HepG2 (cell line): ENCODE measurements at regions not wholly inside any gene's neighbourhood (a gene's known extent, or its start where the extent isn't known, plus 50 kb on each side); places are given as distances from the start of the nearest gene placed in this dataset.

ENCODE experiments used
- ATAC-seq: fragments of 200-7000 bp; cut with Tn5 transposase; 3 replicates; pipeline ENCODE4 v1.9.1; 2020; ENCODE audit warnings: mild to moderate bottlenecking, moderate library complexity
- BruUV-seq: library from RNA; stranded (reverse); fragments of 400-500 nt; replicated peaks from 2 replicates; lab custom pipeline; 2021; lab: Mats Ljungman, UMichigan
- CTCF ChIA-PET: fragments of 300-600 bp; formaldehyde crosslinking; extraction: SDS; loops from one replicate; lab custom pipeline; 2021; ENCODE audit warnings: low total read pairs, inconsistent platforms, low intra/inter-chr PET ratio; lab: Yijun Ruan, JAX
- POLR2A ChIA-PET: fragments of 350-600 bp; sonication (Branson Sonifier 250); formaldehyde crosslinking; loops from one replicate; lab custom pipeline; 2020; ENCODE audit warnings: antibody characterized with exemption, inconsistent platforms; lab: Yijun Ruan, JAX
- DNase-seq: peaks from one replicate; pipeline ENCODE4 v3.0.0-alpha.2; 2015; ENCODE audit warnings: low spot score
- FAIRE-seq: peaks from 3 replicates; lab custom pipeline; 2011; peaks lifted over from hg19 to GRCh38; lab: Jason Lieb, UNC
- H2AFZ ChIP-seq: one replicate; pipeline ENCODE4 v1.6.1; 2011; ENCODE audit warnings: low read length, inconsistent platforms
- H3K27ac ChIP-seq: fragments of 300-600 bp; 3 replicates; pipeline ENCODE4 v1.8.0; 2011; ENCODE audit warnings: mixed run types, mild to moderate bottlenecking, mixed read lengths, low read length, inconsistent platforms; ENCODE audit not compliant: insufficient read depth; ENCODE audit errors: extremely low read length
- H3K27me3 ChIP-seq, 2 experiments: fragments of 200-600 bp in 1 of 2; 2 replicates in 1 of 2; 3 replicates in 1 of 2; pipeline versions ENCODE4 v1.6.0 to v1.8.0; 2011; ENCODE audit warnings: low read length in 2 of 2, mild to moderate bottlenecking in 2 of 2, moderate library complexity in 2 of 2, inconsistent platforms in 1 of 2; ENCODE audit not compliant: insufficient read depth in 2 of 2, control insufficient read depth in 1 of 2
- H3K36me3 ChIP-seq, 2 experiments: fragments of 200-600 bp in 1 of 2; replicated peaks in 1 of 2; 2 replicates in 1 of 2; 3 replicates in 1 of 2; pipeline versions ENCODE4 v1.5.1 to v1.8.0; 2011; ENCODE audit warnings: low read length in 2 of 2, inconsistent platforms in 1 of 2; ENCODE audit not compliant: insufficient read depth in 2 of 2, control insufficient read depth in 1 of 2
- H3K4me1 ChIP-seq: 2 replicates; pipeline ENCODE4 v1.5.1; 2012; ENCODE audit warnings: low read length, inconsistent platforms; ENCODE audit not compliant: insufficient read depth
- H3K4me2 ChIP-seq: 2 replicates; pipeline ENCODE4 v1.6.0; 2011; ENCODE audit warnings: low read depth, low read length, inconsistent platforms
- H3K4me3 ChIP-seq, 3 experiments: fragments of 200-600 bp in 1 of 3; sonication (generic), shearing (Covaris generic) in 1 of 3; replicated peaks in 1 of 3; 2 replicates each; pipeline ENCODE4 v1.5.1; 2011 to 2016; ENCODE audit warnings: low read length in 3 of 3, inconsistent platforms in 2 of 3, low read depth in 2 of 3, mild to moderate bottlenecking in 2 of 3, control low read depth in 1 of 3, mixed read lengths in 1 of 3; ENCODE audit not compliant: insufficient read depth in 1 of 3
- H3K79me2 ChIP-seq: one replicate; pipeline ENCODE4 v1.6.1; 2011; ENCODE audit warnings: low read length, inconsistent platforms; ENCODE audit not compliant: insufficient read depth
- H3K9ac ChIP-seq: 2 replicates; pipeline ENCODE4 v1.6.0; 2011; ENCODE audit warnings: mild to moderate bottlenecking, low read depth, low read length, inconsistent platforms; ENCODE audit not compliant: insufficient read depth
- H3K9me3 ChIP-seq: 2 replicates; pipeline ENCODE4 v1.5.1; 2012; ENCODE audit warnings: mild to moderate bottlenecking, low read length
- H4K20me1 ChIP-seq: 2 replicates; pipeline ENCODE4 v1.6.0; 2011; ENCODE audit warnings: inconsistent platforms, mild to moderate bottlenecking, low read length, moderate library complexity; ENCODE audit not compliant: insufficient read depth
- DNMT1 ChIP-seq: sonication (generic); formaldehyde crosslinking; IDR thresholded peaks from 2 replicates; pipeline ENCODE4 v1.5.1; 2020; ENCODE audit warnings: mild to moderate bottlenecking, missing genetic modification reagents
- MBD4 ChIP-seq: IDR thresholded peaks from 2 replicates; pipeline ENCODE4 v1.6.1; 2012; ENCODE audit warnings: low read length, inconsistent platforms, borderline replicate concordance
- MEIS2 ChIP-seq: sonication (generic); formaldehyde crosslinking; IDR thresholded peaks from 2 replicates; pipeline ENCODE4 v1.9.0; 2021; ENCODE audit warnings: mild to moderate bottlenecking, missing genetic modification reagents
- RARA ChIP-seq: IDR thresholded peaks from 2 replicates; pipeline ENCODE4 v1.6.1; 2016; ENCODE audit warnings: missing genetic modification reagents, missing compliant biosample characterization
- ZFP62 ChIP-seq: sonication (generic); formaldehyde crosslinking; IDR thresholded peaks from 2 replicates; pipeline ENCODE4 v1.4.0; 2020; ENCODE audit warnings: missing genetic modification reagents
- ZNF253 ChIP-seq: sonication (generic); formaldehyde crosslinking; IDR thresholded peaks from 2 replicates; pipeline ENCODE4 v1.8.0; 2022; ENCODE audit warnings: mild to moderate bottlenecking, missing genetic modification reagents, borderline replicate concordance
- ZNF550 ChIP-seq: sonication (generic); formaldehyde crosslinking; IDR thresholded peaks from 2 replicates; pipeline ENCODE4 v1.4.0; 2020; ENCODE audit warnings: mild to moderate bottlenecking, missing genetic modification reagents, borderline replicate concordance
- WGBS: methylation state at CpG from one replicate; pipeline ENCODE4 v1.1.6; 2017; ENCODE audit warnings: low lambda C conversion rate; 5-methylcytosine and 5-hydroxymethylcytosine counted together
- in situ Hi-C: cut with HindIII; loops from 2 replicates; pipeline ENCODE4 v1.10.0; 2017; ENCODE audit warnings: low pct_unique_long_range_greater_than_20kb; ENCODE audit not compliant: extremely low pct_ligation_motif_present
- intact Hi-C: fragments of 100-400 bp; cut with micrococcal nuclease; formaldehyde crosslinking; loops from one replicate; pipeline ENCODE4 v1.10.0; 2022; ENCODE audit not compliant: unreplicated experiment
- TF ChIP-seq, protein P1 (sequence below): sonication (generic); formaldehyde crosslinking; IDR thresholded peaks from 2 replicates; pipeline ENCODE4 v1.5.0; 2020; ENCODE audit warnings: missing genetic modification reagents, mild to moderate bottlenecking, borderline replicate concordance
- TF ChIP-seq, protein P2 (sequence below): IDR thresholded peaks from 2 replicates; pipeline ENCODE4 v1.6.1; 2016; ENCODE audit warnings: mild to moderate bottlenecking
- TF ChIP-seq, protein P3 (sequence below): sonication (generic); formaldehyde crosslinking; IDR thresholded peaks from 2 replicates; pipeline ENCODE4 v1.4.0; 2020; ENCODE audit warnings: mild to moderate bottlenecking, missing genetic modification reagents
- TF ChIP-seq, protein P4 (sequence below): sonication (generic); formaldehyde crosslinking; IDR thresholded peaks from 2 replicates; pipeline ENCODE4 v1.4.0; 2020; ENCODE audit warnings: missing genetic modification reagents, borderline replicate concordance
- TF ChIP-seq, protein P5 (sequence below): sonication (generic); formaldehyde crosslinking; conservative IDR thresholded peaks from 2 replicates; pipeline ENCODE4 v1.8.0; 2022; ENCODE audit warnings: missing genetic modification reagents

DNA sequence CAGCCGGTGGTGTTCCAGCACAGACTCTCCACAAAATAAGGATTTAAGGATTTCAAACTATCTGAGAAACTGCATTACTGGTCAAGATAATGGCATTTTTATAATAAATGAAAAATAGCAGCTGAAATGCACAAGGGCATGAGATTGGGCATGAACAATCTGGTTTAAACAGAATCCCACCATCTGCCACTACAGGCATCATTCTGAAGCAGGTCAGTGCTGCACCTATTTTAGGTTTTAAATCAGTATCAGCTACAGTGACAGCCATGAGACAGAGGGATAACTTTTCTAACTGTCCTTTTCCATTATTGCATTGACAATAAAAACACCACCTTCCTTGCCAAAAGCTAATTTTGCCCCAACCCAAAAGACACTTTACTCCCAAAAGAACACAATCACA lies 186.8 kb downstream of the ETV1 start (continued):
- TF ChIP-seq, protein P1, sequence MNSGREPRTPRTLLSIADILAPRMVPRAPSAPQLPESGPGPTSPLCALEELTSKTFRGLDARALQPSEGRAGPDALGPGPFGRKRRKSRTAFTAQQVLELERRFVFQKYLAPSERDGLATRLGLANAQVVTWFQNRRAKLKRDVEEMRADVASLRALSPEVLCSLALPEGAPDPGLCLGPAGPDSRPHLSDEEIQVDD (CRISPR knock-in tag): no peak
- no peak for TF ChIP-seq ZNF550 (CRISPR knock-in tag)

DNA sequence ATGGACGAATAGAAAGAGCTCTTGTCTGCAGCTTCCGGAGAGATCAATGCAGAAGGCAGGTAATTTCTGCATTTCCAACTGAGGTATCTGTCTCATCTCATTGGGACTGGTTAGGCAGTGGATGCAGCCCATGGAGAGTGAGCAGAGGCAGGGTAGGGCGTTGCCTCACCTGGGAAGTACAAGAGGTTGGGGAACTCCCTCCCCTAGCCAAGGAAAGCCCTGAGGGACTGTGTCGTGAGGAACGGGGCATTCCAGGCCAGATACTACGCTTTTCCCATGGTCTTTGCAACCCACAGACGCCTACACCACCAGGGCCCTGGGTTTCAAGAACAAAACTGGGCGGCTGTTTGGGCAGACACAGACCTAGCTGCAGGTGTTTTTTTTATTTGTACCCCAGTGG lies 186.3 kb downstream of the ETV1 start:
- no peak overlapping the region for H3K9ac ChIP-seq
- no peaks in the 10 kb centered on the region for H4K20me1 ChIP-seq
- H3K4me3 ChIP-seq: no peak overlapping the region
- 40% methylated on average over 5 of the region's 8 CpGs for WGBS
- H3K4me1 ChIP-seq: no peaks in the 10 kb centered on the region
- CTCF ChIA-PET: no interaction called here
- POLR2A ChIA-PET: no interaction called here
- no peaks in the 10 kb centered on the region for H3K27me3 ChIP-seq
- intact Hi-C loops: no loop called here
- H2AFZ ChIP-seq: no peak overlapping the region
- H3K36me3 ChIP-seq: no peaks in the 10 kb centered on the region
- no peaks in the 10 kb centered on the region for H3K79me2 ChIP-seq
- DNase-seq (no peak), FAIRE-seq (no peak), ATAC-seq (no peak)
- no TSS peak for BruUV-seq
- peaks cover 67% of the 10 kb centered on the region for H3K9me3 ChIP-seq
- H3K4me2 ChIP-seq: no peak overlapping the region
- in situ Hi-C loops: no loop called here
- H3K27ac ChIP-seq: no peak overlapping the region
- TF ChIP-seq ZFP62 (CRISPR knock-in tag) (no peak), ZNF253 (CRISPR knock-in tag) (no peak), RARA (CRISPR knock-in tag) (no peak), MBD4 (no peak), MEIS2 (CRISPR knock-in tag) (no peak), DNMT1 (CRISPR knock-in tag) (no peak)
- TF ChIP-seq, protein P2, sequence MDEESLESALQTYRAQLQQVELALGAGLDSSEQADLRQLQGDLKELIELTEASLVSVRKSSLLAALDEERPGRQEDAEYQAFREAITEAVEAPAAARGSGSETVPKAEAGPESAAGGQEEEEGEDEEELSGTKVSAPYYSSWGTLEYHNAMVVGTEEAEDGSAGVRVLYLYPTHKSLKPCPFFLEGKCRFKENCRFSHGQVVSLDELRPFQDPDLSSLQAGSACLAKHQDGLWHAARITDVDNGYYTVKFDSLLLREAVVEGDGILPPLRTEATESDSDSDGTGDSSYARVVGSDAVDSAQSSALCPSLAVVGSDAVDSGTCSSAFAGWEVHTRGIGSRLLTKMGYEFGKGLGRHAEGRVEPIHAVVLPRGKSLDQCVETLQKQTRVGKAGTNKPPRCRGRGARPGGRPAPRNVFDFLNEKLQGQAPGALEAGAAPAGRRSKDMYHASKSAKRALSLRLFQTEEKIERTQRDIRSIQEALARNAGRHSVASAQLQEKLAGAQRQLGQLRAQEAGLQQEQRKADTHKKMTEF (CRISPR knock-in tag): no peak
- TF ChIP-seq, protein P3, sequence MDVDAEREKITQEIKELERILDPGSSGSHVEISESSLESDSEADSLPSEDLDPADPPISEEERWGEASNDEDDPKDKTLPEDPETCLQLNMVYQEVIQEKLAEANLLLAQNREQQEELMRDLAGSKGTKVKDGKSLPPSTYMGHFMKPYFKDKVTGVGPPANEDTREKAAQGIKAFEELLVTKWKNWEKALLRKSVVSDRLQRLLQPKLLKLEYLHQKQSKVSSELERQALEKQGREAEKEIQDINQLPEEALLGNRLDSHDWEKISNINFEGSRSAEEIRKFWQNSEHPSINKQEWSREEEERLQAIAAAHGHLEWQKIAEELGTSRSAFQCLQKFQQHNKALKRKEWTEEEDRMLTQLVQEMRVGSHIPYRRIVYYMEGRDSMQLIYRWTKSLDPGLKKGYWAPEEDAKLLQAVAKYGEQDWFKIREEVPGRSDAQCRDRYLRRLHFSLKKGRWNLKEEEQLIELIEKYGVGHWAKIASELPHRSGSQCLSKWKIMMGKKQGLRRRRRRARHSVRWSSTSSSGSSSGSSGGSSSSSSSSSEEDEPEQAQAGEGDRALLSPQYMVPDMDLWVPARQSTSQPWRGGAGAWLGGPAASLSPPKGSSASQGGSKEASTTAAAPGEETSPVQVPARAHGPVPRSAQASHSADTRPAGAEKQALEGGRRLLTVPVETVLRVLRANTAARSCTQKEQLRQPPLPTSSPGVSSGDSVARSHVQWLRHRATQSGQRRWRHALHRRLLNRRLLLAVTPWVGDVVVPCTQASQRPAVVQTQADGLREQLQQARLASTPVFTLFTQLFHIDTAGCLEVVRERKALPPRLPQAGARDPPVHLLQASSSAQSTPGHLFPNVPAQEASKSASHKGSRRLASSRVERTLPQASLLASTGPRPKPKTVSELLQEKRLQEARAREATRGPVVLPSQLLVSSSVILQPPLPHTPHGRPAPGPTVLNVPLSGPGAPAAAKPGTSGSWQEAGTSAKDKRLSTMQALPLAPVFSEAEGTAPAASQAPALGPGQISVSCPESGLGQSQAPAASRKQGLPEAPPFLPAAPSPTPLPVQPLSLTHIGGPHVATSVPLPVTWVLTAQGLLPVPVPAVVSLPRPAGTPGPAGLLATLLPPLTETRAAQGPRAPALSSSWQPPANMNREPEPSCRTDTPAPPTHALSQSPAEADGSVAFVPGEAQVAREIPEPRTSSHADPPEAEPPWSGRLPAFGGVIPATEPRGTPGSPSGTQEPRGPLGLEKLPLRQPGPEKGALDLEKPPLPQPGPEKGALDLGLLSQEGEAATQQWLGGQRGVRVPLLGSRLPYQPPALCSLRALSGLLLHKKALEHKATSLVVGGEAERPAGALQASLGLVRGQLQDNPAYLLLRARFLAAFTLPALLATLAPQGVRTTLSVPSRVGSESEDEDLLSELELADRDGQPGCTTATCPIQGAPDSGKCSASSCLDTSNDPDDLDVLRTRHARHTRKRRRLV (CRISPR knock-in tag): no peak
- TF ChIP-seq, protein P4, sequence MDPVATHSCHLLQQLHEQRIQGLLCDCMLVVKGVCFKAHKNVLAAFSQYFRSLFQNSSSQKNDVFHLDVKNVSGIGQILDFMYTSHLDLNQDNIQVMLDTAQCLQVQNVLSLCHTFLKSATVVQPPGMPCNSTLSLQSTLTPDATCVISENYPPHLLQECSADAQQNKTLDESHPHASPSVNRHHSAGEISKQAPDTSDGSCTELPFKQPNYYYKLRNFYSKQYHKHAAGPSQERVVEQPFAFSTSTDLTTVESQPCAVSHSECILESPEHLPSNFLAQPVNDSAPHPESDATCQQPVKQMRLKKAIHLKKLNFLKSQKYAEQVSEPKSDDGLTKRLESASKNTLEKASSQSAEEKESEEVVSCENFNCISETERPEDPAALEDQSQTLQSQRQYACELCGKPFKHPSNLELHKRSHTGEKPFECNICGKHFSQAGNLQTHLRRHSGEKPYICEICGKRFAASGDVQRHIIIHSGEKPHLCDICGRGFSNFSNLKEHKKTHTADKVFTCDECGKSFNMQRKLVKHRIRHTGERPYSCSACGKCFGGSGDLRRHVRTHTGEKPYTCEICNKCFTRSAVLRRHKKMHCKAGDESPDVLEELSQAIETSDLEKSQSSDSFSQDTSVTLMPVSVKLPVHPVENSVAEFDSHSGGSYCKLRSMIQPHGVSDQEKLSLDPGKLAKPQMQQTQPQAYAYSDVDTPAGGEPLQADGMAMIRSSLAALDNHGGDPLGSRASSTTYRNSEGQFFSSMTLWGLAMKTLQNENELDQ (CRISPR knock-in tag): no peak
- TF ChIP-seq, protein P5, sequence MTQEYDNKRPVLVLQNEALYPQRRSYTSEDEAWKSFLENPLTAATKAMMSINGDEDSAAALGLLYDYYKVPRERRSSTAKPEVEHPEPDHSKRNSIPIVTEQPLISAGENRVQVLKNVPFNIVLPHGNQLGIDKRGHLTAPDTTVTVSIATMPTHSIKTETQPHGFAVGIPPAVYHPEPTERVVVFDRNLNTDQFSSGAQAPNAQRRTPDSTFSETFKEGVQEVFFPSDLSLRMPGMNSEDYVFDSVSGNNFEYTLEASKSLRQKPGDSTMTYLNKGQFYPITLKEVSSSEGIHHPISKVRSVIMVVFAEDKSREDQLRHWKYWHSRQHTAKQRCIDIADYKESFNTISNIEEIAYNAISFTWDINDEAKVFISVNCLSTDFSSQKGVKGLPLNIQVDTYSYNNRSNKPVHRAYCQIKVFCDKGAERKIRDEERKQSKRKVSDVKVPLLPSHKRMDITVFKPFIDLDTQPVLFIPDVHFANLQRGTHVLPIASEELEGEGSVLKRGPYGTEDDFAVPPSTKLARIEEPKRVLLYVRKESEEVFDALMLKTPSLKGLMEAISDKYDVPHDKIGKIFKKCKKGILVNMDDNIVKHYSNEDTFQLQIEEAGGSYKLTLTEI (CRISPR knock-in tag): no peak
